ENCODE measurements at regions not wholly inside any gene's neighbourhood (a gene's known extent, or its start where the extent isn't known, plus 50 kb on each side); places are given as distances from the start of the nearest gene placed in this dataset.
"Not testable (repeated sequence)": the region's sequence is repeated elsewhere in the genome, so short reads cannot be mapped to it uniquely, and the experiment has no call there.

DNA sequence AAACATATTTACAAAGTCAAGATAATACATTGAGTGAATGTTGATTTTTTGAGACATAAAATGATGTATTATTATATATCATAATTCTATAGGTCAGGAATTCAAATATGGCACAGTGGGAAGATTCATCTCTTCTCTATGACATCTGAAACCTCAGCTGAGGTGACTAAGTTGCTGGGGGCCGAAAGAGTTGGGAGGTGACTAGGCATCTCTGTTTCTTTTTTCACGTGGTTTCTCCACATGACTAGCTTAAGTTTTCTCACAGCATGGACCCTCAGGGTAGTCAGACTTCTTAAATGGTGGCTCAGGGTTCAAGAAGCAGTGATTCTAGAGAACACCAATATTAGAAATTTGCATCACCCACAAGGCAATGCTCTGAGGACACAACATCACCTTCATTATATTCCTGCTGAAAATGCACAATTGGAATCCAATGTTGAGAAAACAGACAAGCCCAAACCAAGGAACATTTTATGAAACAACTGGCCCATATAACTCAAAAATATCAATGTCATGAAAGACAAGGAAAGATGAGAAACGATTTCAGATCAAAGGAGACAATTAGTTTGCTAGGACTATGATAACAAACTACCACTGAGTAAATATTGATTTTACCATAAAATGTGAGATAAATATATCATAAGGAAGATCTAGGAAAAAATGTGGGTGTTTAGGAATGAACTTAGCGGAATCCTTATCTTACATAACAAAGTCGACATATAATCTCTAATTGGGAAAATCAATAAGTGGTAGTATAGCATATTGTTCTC is 273.3 kb upstream of the IRAK1BP1 start:
- DNase-seq (ENCODE audit: low spot score) = no peak

GRCh38 chr6:78594668-78595066 is 272.7 kb upstream of the IRAK1BP1 start:
- DNase-seq (ENCODE audit: low spot score) = no peak

GRCh38 chr6:78597966-78598365 is 269.4 kb upstream of the IRAK1BP1 start:
- no peak for DNase-seq (ENCODE audit: low spot score)

DNA sequence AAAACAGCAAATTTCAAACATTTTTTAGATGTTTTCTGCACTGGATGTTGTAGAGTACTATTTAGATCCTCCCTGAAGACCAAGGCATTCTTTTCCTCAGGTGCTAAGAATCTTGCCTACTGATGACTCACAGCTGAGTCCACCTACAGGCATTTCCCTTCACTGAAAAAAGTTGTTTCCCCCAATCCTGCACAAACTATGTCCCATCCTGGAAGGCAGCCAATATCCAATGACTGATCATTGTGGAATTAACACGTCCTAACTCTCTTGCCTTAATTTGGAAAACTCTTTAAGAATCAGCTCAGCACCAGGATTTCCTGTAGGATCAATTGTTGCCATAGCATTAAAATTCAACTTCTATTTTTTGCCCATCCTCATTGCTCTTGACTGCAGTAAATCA is 268.4 kb upstream of the IRAK1BP1 start:
- no peak for DNase-seq (ENCODE audit: low spot score)

DNA sequence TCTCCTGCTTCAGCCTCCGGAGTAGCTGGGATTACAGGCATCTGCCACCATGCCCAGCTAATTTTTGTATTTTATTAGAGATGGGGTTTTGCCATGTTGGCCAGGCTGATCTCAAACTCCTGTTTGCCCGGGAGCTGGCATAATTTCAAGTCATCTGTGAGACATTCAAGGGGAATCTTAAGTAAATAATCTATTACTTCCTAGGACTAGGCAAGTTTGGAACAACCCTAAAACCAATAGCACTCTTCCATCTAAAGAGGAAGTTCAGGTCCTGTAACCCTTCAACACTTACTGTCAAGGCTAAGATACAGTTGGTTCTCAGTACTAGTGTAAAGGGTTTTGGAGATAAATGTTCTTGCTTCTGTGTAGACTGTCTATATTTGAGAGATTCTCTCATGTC is 267.8 kb upstream of the IRAK1BP1 start:
- no peak for DNase-seq (ENCODE audit: low spot score)

DNA sequence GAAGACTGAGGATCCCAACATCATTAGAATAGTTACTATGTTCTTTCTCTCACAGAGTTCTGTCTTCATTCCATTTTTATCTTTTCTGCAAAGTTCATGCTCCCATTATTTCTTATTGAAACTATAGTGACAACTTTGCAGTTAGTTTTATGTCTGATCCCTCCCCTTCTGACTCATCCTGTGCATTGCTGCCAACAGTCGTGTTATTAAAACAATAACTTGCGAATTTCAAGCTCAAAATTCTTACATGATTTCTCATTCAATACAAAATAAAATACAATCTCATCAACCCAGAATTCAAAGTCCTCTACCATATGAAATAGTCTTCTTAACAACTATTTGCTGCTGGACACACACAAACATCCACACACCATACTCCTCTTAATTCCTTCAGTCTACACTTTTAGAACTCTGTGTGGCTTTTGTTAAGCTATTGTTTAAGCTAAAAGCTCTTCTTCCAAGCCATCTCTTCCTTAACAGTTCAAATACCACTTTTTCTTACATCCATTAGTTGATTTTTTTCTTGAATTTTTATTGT is 261.4 kb upstream of the IRAK1BP1 start:
- no peak for DNase-seq (ENCODE audit: low spot score)

DNA sequence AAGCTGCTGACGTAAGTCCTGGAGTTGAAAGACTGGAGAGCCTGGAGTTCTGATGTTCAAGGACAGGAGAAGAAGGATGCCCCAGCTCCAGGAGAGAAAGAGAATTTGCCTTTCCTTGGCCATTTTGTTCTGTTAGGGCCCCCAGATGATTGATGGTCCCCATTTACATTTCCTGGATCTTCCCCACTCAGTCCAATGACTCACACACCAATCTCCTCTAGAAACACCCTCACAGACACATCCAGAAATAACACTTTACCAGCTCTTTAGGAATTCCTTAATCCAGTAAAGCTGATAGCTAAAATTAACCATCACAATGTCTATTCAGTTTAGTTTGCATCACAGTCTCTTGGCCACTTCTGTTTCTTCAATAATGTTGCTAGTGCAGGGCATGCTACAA is 260.2 kb upstream of the IRAK1BP1 start:
- no peak for DNase-seq (ENCODE audit: low spot score)

GRCh38 chr6:78611102-78611620 is 256.2 kb upstream of the IRAK1BP1 start:
- DNase-seq (ENCODE audit: low spot score) = no peak

DNA sequence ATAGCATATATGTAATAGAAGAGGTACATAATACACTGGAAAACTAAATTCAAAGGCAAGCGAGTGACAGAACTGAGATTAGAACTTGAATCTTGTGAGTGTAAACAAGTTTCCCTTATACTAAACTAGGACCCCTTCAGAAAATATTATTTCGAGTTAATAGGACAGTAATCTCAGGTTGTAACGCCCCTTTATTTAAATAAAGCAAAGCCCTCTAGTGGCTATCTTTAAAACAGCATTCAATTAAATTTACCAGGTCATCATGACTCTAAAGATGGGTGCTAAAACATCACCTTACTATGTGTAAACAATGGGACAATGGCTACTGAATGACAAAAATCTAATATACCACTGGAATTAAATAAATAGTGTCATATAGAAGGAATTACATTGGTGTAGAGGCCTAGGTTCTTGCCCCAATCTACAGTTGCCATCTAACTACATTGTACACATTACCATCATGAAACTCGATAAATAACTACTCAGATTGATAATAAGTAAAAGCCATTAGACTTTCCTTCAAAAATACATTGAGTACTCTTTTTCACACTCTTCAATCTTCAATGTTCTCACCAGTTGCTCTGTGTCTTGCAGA is 255.4 kb upstream of the IRAK1BP1 start:
- DNase-seq (ENCODE audit: low spot score) = peak; percentile 7

- DNase-seq (ENCODE audit: low spot score) = no peak
Measured at GRCh38 chr6:78614961-78615360, 252.4 kb upstream of the IRAK1BP1 start.

DNA sequence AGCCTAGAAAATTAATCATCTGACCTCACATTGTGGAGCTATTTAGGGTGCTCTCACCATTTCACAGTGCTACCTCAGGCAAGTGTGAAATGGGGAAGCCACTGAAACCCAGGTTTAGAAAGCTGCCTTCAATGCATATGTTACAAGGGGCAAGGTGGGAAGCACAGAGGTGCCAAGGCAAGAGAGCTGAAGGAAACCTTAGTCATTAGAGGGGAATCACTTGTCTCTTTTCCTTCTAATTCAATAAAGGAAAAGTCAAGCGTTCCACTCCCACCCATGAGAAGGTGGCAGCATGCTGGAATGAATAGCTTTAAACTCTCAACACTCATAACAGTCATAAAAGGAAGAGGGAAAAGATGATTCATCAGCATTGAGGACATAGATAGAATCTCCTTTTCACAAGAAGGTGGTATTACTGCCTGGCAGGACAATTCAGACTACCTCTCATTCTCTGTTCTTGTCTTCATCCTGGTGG is 251.9 kb upstream of the IRAK1BP1 start:
- DNase-seq (ENCODE audit: low spot score) = no peak

DNA sequence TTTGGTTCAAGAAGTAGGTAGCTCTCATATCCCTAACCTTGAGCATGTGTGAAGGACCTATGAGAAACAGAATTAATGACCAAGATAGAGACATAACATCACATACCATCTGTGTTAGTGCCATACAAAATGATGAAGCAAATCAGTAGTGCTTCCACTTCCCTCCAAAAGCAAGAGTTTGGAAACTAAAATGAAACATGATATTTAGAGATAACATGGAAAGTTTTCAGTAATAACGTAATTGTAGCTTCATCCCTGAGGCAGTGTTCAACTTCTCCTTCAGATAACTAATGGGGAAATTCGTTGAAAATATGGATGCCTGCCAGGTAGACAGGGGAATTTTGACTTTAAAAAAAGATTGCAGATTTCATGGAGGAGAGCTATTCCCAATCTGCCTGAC is 248.4 kb upstream of the IRAK1BP1 start:
- DNase-seq (ENCODE audit: low spot score) = no peak

DNA sequence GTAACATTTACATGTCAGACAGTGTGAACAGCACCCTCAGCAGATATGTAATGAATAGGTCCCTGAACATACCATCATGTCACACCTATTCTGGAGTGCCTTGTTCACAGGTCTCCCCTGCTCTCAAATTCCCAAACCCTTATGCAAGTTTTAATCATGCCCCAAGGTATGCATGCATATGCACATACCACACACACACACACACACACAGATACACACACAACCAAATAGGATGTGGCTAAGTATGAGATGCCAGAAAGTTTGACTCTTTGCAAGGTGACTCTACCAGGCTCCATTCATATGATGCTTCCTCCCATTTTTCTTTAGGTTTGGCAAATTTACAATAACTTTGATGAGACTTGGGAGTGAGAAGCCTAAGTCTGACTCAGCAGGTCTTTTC is 243.8 kb upstream of the IRAK1BP1 start:
- no peak for DNase-seq (ENCODE audit: low spot score)

GRCh38 chr6:78629154-78629721 is 238.1 kb upstream of the IRAK1BP1 start:
- DNase-seq (ENCODE audit: low spot score) = no peak

- no peak for DNase-seq (ENCODE audit: low spot score)
Measured at GRCh38 chr6:78629836-78630235, 237.5 kb upstream of the IRAK1BP1 start.

DNA sequence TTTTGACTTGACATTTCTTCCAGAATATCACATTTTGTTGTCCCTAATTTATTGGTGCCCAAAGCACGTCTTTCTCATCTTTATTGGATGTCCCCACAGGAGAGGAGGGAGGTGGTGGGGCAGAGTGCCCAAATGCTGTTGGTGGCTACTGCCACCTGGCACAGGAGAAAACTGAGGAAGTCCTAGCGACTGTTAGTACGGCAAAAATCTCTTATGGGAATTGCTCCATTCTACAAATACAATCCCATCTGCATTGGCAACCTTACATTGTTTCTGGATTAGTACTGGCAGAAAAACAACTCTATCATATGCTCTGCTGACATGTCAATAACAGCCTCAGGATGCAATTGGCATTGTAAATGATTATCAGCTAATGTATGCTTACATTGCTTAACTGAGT is 235.4 kb upstream of the IRAK1BP1 start:
- DNase-seq (ENCODE audit: low spot score) = no peak

GRCh38 chr6:78639111-78640110 is 227.9 kb upstream of the IRAK1BP1 start:
- DNase-seq (ENCODE audit: low spot score) = no peak

- DNase-seq (ENCODE audit: low spot score) = not testable (repeated sequence)
Measured at GRCh38 chr6:78643976-78644375, 223.4 kb upstream of the IRAK1BP1 start.

DNA sequence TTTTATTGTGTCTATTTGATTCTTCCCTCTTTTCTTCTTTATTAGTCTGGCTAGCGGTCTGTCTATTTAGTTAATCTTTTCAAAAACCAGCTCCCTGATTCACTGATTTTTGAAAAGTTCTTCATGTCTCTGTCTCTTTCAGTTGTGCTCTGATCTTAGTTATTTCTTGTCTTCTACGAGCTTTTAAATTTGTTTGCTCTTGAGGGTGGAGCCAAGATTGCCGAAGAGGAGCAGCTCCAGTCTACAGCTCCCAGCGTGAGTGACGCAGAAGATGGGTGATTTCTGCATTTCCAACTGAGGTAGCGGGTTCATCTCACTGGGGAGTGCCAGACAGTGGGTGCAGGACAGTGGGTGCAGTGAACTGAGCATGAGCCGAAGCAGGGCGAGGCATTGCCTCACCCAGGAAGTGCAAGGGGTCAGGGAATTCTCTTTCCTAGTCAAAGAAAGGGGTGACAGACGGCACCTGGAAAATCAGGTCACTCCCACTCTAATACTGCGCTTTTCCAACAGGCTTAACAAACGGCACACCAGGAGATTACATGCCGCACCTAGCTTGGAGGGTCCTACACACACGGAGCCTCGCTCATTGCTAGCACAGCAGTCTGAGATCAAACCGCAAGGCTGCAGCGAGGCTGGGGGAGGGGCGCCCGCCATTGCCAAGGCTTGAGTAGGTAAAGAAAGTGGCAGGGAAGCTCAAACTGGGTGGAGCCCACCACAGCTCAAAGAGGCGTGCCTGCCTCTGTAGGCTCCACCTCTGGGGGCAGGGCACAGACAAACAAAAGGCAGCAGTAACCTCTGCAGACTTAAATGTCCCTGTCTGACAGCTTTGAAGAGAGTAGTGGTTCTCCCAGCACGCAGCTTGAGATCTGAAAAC is 220.6 kb upstream of the IRAK1BP1 start:
- DNase-seq (ENCODE audit: low spot score) = not testable (repeated sequence)

DNA sequence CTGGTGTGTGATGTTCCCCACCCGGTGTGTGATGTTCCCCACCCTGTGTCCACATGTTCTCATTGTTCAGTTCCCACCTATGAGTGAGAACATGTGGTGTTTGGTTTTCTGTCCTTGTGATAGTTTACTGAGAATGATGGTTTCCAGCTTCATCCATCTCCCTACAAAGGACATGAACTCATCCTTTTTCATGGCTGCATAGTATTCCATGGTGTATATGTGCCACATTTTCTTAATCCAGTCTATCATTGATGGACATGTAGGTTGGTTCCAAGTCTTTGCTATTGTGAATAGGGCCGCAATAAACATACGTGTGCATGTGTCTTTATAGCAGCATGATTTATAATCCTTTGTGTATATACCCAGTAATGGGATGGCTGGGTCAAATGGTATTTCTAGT is 201.5 kb upstream of the IRAK1BP1 start:
- DNase-seq (ENCODE audit: low spot score) = not testable (repeated sequence)

DNA sequence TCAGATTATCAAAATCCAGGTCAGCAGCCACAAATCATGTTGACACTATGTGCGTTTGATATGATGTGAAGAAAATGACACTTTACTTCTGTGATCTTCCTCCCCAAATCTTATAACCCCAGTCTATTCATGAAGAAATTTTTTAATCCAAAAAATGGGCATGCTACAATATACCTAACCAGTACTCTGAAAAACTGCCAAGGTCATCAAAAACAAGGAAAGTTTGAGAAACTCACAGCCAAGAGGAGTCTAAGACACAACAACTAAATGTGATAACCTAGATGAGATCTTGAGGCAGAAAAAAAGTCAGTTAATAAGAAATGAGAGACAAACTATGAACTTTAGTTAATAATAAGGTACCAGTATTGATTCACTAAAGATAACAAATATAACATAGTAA is 200.6 kb upstream of the IRAK1BP1 start:
- DNase-seq (ENCODE audit: low spot score) = no peak

Data from hematopoietic multipotent progenitor cell treated with erythropoietin and hydrocortisone succinate and interleukin-3 and kit ligand, for 15 days (in vitro differentiated cells).